TTC549 (cell line): ENCODE measurements at regions not wholly inside any gene's neighbourhood (a gene's known extent, or its start where the extent isn't known, plus 50 kb on each side); places are given as distances from the start of the nearest gene placed in this dataset.
"Not testable (repeated sequence)": the region's sequence is repeated elsewhere in the genome, so short reads cannot be mapped to it uniquely, and the experiment has no call there.

Experiments
- FAIRE-seq: peaks from 2 replicates; lab custom pipeline; 2012; peaks lifted over from hg19 to GRCh38; lab: Jason Lieb, UNC

DNA sequence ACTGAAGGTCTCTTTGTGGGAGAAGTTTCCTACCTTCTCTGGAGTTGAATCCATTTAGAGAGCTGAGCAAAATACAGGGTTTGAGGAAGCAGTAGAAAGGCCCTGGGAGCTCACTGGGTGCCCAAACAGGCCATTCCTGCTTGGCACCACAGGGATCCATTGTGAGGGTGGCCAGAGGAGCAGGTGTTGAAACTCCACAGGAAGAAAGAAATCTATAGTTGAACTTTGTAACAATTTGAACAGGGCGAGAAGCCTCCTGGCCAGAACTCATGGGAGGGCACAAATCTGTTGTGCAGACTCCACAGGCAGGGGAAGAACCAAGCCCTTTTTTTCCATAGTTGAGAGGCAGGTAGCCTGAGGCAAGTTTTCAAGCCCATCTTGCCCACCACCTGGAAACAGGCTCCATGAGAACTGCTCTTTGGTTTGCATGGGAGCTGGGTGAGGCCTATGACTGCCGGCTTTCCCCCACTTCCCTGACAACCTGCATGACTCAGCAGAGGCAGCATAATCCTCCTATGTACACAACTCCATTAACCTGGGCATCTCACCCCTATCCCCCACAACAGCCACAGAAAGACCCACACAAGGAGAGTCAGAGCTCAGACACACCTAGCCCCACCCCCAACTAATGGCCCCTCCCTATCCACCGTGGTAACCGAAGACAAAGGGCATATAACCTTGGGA, 1053.0 kb downstream of the TSN start:
- no peak for FAIRE-seq

DNA sequence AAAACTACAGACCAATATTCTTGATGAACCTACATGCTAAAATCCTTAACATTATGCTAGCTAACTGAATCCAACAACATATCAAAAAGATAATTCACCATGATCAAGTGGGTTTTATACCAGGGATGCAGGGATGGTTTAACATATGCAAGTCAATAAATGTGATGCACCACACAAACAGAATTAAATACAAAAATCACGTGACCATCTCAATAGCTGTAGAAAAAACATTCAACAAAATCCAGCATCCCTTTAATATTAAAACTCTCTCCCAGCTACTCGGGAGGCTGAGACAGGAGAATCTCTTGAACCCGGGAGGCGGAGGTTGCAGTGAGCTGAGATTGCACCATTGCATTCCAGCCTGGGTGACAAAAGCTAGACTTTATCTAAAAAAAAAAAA, 1056.8 kb downstream of the TSN start:
- FAIRE-seq, result not testable (repeated sequence)

DNA sequence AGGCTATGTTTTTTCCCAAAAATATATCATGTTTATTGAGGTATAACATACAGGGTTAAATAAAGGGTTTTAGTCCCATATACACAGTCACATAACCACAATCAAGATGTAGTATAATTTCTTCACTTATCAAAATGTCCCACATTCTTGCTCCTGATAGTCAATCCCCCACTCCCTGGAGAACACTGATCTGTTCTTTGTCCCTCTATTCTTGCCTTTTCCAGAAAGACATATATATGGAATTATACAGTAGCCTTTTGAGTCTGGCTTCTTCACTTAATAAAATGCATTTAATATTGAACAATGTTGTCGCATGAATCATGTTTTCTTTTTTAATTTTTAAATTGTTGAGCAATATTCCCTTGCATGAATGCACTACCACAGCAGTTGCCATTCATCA, 1059.7 kb downstream of the TSN start:
- no peak for FAIRE-seq

DNA sequence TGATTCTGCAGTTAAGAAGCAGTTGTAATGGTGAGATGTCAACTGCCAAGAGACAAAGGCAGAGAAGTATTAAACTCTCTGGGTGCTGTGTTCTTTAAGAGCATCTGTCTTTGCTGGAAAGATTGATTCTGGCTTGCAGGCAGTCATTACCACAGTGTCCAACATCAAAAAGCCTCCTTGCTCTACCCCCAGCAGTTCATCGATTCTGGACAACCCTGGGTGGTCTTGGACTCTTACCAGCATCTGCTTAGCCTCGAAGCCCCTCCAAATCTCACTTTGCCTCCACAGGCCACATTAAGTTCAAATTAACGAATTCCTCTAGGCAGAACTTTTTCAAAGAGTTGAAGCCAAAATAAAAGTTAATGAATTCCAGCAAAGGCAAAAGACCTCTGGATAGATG, 1061.4 kb downstream of the TSN start:
- no peak for FAIRE-seq

DNA sequence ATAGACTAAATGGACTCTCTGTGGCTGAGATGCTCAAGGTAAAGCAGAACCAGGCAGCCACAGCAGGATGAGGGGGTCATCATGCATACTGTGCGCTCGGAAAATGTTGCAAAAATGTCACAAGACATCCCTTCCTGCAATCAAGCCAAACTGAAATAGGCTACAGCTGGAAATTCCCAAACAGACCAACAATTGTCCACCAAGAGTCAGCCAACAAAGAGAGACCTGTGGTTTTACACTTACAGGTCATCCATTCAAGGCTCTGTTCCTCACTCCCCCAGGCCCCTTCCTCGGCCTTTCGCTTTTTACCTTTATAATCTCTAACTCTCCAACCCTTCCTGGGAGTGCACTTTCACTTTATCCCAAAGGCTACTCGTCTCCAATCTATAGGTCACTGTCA, 1066.9 kb downstream of the TSN start:
- no peak for FAIRE-seq

DNA sequence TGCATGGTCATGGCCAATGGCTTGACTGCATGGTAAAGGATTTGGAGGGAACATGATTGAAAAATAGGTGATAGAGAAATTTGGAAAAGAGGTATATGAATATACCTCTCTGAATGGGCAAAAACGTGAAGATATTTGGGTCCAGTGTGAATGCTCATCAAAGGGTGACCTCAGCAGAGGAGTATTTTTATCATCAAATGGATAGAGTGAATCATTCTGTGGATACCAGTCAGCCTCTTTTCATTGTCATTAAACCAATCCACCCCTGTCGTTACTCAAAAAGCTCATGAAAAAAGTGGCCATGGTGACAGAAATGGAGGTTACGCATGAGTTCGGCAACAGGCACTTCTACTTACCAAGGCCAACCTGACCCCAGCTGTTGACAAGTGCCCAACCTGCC, 1074.7 kb downstream of the TSN start:
- FAIRE-seq, result no peak

DNA sequence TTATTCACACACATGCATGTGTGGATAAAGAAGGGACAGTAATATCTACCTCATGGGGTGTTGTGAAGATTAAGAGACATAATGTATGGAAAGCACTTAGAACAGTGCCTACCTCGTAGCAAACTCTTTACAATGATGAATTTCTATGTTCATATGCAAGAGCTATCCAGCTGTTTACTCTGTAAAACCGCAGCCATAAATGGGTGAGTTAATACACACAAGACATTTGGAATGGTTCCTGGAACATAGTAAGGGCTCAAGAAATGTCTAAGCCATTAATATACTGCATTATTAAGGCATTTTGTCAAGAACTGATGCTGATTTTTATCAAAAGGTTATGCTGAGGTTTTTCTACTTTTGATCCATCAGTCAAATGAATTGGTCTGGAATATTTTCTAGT, 1076.2 kb downstream of the TSN start:
- FAIRE-seq, result no peak

DNA sequence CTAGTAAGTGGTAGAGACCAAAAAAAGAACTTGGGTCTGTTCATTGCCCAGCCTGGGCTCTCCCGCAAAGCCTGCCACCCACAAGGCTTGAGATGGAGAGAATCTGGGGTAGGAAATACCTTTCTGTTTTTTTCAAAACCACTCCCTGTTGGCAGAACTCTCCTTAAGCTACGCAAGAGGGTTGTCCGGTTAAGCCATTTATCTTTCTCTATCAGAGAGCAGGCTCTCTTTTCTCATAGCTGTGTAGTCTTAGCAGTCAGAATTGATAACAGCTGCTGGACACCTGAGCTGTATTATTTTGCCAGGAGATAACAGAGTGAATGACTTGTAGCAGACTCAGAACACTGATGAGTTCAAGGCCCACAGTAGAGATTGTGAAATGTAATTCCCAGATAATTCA, 1088.1 kb downstream of the TSN start:
- no peak for FAIRE-seq

DNA sequence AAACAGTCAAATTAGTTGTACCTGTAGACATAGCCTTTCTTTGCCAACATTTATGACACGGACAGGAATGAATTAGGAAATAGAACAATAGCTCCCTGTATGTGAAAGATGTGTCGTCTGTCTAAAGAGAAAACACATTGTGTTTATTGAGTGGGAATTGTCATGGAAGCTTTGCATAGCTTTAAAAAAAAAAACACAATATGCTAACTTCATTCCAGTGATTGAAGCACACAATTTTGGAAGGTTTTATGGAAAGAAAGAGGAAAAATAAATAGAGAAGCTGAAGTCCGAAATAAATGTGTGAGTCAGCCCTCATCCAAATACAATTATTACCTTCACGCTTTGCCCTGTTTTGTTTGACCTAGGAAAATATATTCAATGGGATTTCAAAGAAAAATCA, 1095.7 kb downstream of the TSN start:
- FAIRE-seq, result no peak

DNA sequence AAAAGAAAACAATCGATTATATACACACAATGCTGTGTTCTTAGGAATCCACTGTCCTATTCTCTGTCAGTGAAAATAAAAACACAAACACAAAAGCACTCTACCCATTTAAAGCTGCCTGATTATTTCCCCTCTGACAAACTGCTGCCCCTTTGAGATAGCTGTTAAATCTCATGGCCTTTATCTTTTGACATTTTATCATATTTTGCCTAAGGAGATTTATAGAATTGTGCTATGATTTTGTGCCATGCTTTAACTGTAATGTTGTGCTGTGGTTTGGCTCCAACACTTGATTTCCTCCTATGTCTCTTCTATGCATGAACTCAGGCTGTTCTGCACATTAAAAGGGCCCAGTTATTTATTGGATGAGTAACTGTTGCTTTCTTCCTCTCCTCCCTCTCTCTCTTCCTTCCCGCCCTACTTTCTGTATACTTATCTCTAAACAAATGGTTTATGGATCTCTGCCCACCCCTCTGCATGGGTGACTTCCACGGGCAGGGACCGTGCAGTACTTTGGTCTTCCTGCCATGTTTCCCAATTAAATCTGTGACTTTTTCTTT, 1096.6 kb downstream of the TSN start:
- FAIRE-seq, result no peak

DNA sequence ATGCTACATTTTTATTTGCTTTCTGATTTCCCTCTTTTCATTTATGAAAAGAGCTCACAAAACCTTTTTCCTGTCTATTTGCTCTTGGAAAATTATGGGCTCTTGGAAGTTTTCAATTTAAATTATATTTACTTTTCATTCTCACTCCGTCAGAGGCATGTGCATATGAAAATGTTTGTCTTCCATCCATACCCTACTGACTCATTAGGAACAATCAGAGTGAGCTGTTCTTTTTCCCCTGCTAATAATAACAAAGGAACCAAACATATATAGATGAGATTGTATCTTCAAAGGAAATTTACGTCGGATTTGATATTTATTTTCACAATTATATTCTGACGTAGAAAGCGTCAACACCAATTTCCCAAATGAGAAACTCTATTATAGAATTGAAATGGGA, 1101.2 kb downstream of the TSN start:
- FAIRE-seq, result no peak

DNA sequence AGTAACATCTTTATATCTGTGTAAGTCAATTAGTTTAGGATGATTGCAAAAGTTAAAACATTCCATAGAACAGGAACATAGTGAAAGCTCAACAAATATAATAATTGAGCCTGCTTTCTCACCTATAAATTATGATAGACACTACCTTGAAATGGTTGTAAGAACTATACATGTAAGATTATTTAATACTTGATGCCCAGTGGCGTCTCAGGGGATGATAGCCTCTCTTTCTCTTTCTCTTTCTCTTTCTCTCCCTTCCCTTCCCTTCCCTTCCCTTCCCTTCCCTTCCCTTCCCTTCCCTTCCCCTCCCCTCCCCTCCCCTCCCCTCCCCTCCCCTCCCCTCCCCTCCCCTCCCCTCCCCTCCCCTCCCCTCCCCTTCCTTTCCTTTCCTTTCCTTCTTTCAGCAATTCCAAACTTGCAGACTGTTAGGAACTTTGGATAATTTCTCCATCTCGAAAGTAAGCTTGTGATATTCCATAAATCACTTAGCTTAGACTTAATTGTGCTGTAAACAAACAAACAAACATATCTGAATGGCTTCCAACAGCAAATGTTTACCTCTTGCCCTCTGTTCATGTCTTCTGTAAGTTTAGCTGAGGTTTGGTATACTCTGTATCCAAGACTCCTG, 1102.7 kb downstream of the TSN start:
- no peak for FAIRE-seq

DNA sequence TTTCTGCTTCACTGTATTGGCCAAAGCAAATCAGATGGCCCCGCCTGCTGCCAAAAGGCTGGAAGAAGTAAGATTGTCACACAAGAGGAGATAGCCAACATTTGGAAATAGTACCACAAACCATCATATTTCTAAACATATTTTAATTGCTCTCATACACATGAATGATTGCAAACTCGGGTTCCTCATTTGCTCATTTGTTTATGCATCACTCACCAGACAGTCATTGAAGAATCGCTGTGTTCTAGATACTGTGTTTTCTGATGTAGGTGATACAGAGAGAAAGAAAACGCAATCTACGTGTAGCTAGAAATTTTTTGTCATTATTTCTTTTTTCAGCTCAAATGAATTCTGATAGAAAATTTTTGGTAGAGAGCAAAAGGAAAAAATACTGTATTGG, 1103.4 kb downstream of the TSN start:
- no peak for FAIRE-seq

DNA sequence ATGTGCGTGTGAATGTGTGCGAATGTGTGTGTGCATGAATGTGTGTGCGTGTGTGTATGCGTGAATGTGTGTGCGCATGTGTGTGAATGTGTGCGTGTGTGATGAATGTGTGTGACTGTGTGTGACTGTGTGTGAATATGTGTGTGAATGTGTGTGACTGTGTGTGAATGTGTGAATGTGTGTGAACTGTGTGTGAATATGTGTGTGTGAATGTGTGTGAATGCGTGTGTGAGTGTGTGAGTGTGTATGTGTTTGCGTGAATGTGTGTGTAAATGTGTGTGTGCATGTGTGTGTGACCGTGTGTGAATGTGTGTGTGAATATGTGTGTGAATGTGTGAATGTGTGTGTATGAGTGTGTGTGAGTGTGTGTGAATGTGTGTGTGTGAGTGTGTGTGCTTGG, 1103.8 kb downstream of the TSN start:
- no peak for FAIRE-seq

DNA sequence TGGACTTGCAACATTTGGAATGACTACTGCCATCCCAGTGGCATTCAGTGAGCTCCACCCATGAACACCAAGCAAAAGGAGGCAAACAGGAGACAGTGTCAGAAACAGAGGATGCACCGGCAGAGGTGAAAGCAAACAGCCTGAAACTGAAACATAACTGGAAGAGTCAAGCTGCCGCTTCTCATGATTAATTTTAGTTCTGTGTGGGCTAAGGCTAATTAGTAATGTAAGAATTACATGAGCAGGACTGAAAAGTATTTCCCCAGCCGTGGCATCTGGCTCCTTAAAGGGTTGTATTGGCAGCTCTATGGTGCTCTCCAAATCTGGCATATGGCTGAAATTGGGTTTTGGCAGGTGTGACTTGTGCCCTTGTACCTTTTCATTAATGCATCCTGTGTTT, 1108.1 kb downstream of the TSN start:
- FAIRE-seq, result no peak

DNA sequence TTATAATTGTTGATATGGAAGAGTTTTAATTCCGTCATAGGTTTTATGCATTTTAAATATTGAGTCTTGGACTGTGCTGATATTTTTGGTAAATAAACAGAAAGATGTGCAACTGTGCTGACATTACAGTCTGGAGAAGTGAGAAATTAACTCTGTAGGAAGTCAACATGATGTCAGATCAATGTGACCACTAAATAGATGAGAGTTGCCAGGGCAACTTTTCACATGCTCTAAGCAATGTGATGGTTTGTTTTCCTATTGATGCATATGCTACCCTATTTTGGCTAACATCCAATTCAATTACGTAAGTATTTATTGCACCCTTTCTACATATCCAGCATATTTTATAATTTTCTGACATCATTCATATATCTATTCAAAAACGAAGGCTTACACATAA, 1109.3 kb downstream of the TSN start:
- no peak for FAIRE-seq

DNA sequence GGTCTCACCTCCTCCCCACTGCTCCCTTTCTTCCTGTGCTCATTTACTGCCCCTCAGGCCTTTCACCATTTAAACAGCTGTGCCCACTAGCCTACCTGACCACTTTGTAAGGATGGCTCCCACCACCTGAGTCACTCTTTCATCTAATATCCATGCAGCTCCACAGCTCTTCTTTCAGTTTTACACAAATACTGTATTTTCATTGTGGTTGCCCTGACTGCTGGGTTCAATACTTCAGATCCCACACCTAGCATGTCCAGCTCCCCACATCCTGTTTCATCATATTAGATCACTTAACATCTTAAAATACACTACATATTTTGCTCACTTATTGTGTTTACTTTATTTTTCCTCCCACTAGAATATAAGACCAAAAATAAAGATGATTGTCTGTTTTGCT, 1110.6 kb downstream of the TSN start:
- FAIRE-seq, result no peak

DNA sequence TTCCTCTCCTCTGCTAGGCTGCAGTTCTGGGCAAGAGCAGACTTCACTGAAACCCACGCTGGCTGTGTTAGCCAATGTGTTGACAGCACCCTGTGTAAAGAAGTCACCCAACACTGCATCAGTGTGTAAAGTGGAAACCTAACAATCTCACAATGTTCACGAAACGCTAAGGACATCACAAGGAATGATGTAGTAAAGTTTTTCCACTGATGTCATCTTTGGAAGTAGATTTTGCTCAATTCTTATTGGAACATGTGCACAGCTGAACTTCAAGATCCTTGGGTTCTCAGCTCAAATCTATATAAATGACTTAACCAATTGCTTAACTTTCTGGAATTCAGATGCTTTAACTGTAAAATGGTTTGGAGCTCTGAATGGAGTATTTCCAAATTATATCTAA, 1112.5 kb downstream of the TSN start:
- FAIRE-seq, result no peak

DNA sequence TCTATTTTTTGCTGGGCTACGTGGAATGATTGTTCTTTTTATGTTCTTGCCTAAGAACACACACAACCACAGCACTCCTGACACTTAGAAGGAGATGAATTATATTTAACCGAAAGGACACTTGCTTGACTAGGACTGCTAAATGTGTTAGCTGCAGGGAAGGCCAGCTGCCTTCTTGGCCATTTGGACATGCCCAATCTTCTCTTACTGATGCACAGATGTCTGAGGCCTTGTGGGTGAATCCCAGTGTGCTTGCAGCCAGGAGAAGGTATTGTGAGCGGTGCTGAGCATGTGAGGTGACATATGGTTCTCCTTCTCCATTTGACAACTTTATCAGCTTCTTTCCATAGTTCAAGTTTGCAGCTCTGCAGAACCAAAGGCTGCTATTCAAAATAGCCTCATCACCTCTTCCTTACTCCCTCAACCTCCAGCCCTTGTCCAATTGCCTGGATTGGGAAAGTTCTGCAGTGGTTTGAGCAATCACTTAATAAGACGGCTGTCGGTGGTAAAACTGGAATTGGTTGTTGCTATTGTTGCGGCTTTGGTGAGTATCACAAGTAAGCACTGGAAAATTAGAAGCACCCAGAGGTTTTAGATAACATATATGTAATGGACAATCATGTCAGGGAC, 1113.3 kb downstream of the TSN start:
- FAIRE-seq, result no peak

DNA sequence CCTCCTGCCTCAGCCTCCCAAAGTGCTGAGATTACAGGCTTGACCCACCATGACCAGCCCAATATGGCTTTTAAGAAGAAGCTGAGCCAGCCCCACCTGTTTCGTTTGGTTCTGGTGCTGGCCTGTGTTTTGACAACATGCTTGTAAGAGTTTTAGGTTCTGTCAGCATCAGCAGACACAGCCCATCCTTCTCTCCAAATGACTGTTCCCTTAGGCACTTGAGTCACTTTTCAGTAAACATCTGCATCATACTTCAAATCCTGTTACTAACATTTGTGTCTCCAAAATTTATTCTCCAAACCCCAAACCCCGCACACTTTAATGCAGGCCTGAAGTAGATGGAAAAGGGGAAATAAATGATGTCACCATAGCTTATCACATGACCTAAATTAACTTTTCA, 1118.5 kb downstream of the TSN start:
- no peak for FAIRE-seq

DNA sequence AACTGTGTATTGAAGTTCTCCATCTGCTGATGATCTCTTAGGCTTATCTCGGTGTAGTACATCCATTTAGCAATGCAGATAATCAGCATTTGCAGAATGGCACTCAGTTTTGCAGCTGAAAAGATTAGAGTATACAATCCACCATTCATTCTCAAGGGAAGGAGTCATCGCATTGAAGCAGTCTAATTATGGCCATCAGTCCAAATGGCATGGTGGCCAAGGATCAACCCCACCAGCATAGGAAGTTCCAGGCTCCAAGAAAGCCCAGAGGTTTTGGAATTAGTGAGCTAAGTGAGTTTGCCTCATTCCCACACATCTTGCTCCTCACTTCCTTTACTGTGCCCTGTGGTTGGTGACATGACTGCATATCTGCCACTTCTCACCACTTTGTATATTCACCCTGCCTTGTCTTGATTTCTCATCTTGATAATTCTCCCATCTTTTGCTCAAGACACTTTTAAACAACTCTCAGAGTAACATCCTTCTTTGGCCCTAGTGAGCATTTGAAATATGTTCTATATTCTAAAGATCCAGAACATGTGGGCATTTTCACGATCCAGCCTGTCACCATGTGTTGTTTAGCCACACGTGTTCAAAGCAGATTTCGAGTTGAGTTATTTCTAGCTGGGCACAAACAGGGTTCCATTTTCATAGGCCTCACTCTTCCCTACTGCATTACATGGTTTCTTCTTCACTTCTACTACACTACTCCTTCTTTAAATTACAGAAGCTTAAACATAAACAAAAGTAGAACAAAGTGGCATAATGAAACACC, 1119.8 kb downstream of the TSN start:
- FAIRE-seq, result no peak

DNA sequence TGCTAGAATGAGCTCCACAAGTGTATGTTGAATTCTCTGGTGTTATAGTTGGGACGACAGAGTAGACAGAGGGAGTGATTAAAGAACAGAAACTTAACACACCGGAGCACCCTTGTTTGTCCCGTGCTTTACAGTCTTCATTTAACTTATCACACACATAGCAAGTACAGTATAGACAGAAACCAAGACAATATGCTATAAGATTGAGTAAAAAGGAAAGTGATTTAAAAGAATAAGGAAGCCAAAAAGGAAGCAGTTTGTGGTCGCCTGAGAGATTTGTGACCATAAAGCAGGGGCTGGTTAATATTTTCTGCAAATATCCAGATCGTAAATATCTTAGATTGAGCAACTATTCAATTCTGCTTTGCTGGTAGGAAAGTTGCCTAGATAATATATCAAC, 1128.4 kb downstream of the TSN start:
- FAIRE-seq, result no peak

DNA sequence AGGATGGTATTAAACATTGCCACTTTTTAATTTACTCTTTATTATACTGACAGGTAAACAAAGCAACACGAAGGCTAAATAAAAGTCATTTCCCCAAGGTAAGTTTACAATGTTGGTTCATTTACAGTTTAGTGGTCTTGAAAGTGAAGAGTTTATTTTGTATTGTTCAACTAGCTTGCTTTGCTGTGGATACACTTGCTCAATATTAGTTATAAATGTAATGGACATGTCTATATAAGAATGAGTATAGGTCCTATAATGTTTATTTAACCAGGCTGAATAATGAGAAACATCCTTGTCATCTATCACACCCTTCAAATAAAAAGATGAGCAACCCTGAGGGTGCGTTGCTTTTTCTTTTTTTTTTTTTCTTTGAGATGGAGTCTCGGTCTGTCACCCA, 1129.4 kb downstream of the TSN start:
- no peak for FAIRE-seq
